Prostate gland (tissue), 2 donors: ENCODE measurements at regions not wholly inside any gene's neighbourhood (a gene's known extent, or its start where the extent isn't known, plus 50 kb on each side); places are given as distances from the start of the nearest gene placed in this dataset.

ENCODE experiments used
- POLR2A ChIP-seq: fragments of 450-650 bp; IDR thresholded peaks from one replicate; pipeline ENCODE4 v1.6.1; 2016; ENCODE audit warnings: antibody characterized with exemption, mild to moderate bottlenecking
- POLR2AphosphoS5 ChIP-seq: sonication (generic); formaldehyde crosslinking; IDR thresholded peaks from one replicate; pipeline ENCODE4 v1.6.1; 2017; ENCODE audit warnings: antibody characterized with exemption
- TF ChIP-seq, protein P1 (sequence below), 4 experiments: fragments of 200-600 bp in 2 of 4; fragments of 450-650 bp in 2 of 4; sonication (generic) in 2 of 4; IDR thresholded peaks; 1 replicate in 3 of 4; 2 replicates in 1 of 4; pipeline ENCODE4 v1.5.1; 2016 to 2019; ENCODE audit warnings: antibody characterized with exemption in 4 of 4, mild to moderate bottlenecking in 2 of 4, moderate library complexity in 2 of 4

DNA sequence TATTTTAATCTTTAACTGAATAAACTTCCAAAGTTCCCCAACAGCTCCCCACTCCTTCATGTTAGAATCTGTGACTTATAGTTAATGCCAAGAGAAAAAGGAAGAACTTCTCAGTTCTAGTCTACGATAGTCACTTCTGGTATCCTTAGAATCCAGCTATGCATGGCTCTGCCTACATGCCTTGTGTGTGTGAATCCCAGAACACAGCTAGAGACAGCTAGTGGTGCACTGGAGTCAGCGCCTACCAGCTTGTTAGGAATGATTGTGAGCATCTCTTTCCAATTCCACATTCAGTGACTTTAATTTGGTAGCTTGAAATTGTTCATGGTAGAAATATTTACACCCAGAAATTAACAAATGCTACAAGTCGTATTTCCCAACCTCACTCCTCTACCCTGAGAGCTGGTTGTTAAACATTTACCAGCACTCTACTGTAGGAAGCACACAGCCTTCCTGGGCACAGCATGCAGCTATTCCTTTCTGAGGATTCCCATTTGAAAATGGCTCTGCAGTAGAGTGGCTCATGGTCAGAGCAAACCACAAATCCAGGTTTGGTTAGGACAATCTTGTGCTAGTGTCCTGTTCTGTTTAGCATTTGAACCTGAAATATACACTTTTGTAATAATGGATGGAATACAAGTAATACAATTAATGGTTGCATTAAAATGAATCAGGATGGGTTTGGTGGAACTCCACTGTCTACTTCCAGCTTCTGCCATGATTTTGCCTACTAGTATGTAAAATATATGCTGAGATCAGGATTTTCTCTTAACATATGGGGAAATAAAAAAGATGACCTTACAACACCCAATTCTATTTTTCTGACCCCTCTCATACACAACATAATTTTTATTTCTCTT, 371.0 kb upstream of the GBE1 start:
- TF ChIP-seq POLR2AphosphoS5 (no peak), POLR2A (no peak)
- TF ChIP-seq, protein P1, sequence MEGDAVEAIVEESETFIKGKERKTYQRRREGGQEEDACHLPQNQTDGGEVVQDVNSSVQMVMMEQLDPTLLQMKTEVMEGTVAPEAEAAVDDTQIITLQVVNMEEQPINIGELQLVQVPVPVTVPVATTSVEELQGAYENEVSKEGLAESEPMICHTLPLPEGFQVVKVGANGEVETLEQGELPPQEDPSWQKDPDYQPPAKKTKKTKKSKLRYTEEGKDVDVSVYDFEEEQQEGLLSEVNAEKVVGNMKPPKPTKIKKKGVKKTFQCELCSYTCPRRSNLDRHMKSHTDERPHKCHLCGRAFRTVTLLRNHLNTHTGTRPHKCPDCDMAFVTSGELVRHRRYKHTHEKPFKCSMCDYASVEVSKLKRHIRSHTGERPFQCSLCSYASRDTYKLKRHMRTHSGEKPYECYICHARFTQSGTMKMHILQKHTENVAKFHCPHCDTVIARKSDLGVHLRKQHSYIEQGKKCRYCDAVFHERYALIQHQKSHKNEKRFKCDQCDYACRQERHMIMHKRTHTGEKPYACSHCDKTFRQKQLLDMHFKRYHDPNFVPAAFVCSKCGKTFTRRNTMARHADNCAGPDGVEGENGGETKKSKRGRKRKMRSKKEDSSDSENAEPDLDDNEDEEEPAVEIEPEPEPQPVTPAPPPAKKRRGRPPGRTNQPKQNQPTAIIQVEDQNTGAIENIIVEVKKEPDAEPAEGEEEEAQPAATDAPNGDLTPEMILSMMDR (IDR thresholded peaks at IDR 0.05), result no peak
